Gastroesophageal sphincter (tissue), 4 donors: ENCODE measurements at regions not wholly inside any gene's neighbourhood (a gene's known extent, or its start where the extent isn't known, plus 50 kb on each side); places are given as distances from the start of the nearest gene placed in this dataset.

Experiments
- ATAC-seq: fragments of 150-250 bp; one replicate; pipeline ENCODE4 v1.9.1; 2016; ENCODE audit warnings: mild to moderate bottlenecking, moderate library complexity
- H3K27ac ChIP-seq, 4 donors: fragments of 200-600 bp; sonication (generic) in 3 of 4; 1 replicate in 3 of 4; 2 replicates in 1 of 4; pipeline ENCODE4 v1.5.1; 2016 to 2019
- H3K27me3 ChIP-seq: fragments of 200-600 bp; sonication (generic); one replicate; pipeline ENCODE4 v1.5.1; 2019
- H3K36me3 ChIP-seq, 2 donors: fragments of 200-600 bp; sonication (generic); one replicate each; pipeline ENCODE4 v1.5.1; 2019; ENCODE audit warnings: control low read depth in 1 of 2
- H3K4me1 ChIP-seq, 3 donors: fragments of 200-600 bp; sonication (generic); 1 replicate in 2 of 3; 2 replicates in 1 of 3; pipeline ENCODE4 v1.5.1; 2016 to 2019; ENCODE audit warnings: control low read depth in 2 of 3
- H3K4me3 ChIP-seq, 2 donors: fragments of 200-600 bp; sonication (generic); one replicate each; pipeline ENCODE4 v1.5.1; 2019; ENCODE audit warnings: mild to moderate bottlenecking in 1 of 2, moderate library complexity in 1 of 2
- H3K9me3 ChIP-seq, 3 donors: fragments of 200-600 bp; sonication (generic); one replicate each; pipeline ENCODE4 v1.5.1; 2017 to 2019; ENCODE audit warnings: control low read depth in 2 of 3
- CTCF ChIP-seq, 4 experiments: fragments of 200-600 bp in 2 of 4; fragments of 450-650 bp in 2 of 4; sonication (generic) in 1 of 4; IDR thresholded peaks; one replicate each; pipeline ENCODE4 v1.5.1; 2017 to 2019; ENCODE audit warnings: antibody characterized with exemption in 4 of 4, mild to moderate bottlenecking in 2 of 4, moderate library complexity in 2 of 4
- EP300 ChIP-seq: sonication (generic); formaldehyde crosslinking; IDR thresholded peaks from one replicate; pipeline ENCODE4 v1.6.1; 2017; ENCODE audit warnings: antibody characterized with exemption, mild to moderate bottlenecking
- POLR2A ChIP-seq, 2 donors: fragments of 450-650 bp; IDR thresholded peaks; one replicate each; pipeline ENCODE4 v1.6.1; 2017; ENCODE audit warnings: antibody characterized with exemption in 2 of 2, mild to moderate bottlenecking in 2 of 2, moderate library complexity in 1 of 2
- POLR2AphosphoS5 ChIP-seq: sonication (generic); formaldehyde crosslinking; IDR thresholded peaks from one replicate; pipeline ENCODE4 v1.6.1; 2017; ENCODE audit warnings: antibody characterized with exemption
- WGBS, 2 donors: methylation state at CpG; one replicate each; pipeline ENCODE4 v1.1.5; 2018; ENCODE audit warnings: low coverage in 1 of 2; 5-methylcytosine and 5-hydroxymethylcytosine counted together

GRCh38 chr6:106729841-106730240, 100.5 kb downstream of the QRSL1 start:
- ATAC-seq = no peak
- no peaks in the 10 kb centered on the region for H3K27me3 ChIP-seq
- H3K4me3 ChIP-seq = no peak overlapping the region
- peaks cover 0 to 8% (median 0%) of the 10 kb centered on the region in 3 donors for H3K4me1 ChIP-seq
- no peaks in the 10 kb centered on the region for H3K36me3 ChIP-seq
- no peak overlapping the region for H3K27ac ChIP-seq
- H3K9me3 ChIP-seq = no peaks in the 10 kb centered on the region
- WGBS, 2 donors = 57 to 81% methylated on average over 3 to 4 of the region's 4 CpGs
- TF ChIP-seq EP300 = no peak
- no peak for TF ChIP-seq CTCF (IDR thresholded peaks at IDR 0.05)
- TF ChIP-seq POLR2A (IDR thresholded peaks at IDR 0.05) = no peak
- no peak for TF ChIP-seq POLR2AphosphoS5

DNA sequence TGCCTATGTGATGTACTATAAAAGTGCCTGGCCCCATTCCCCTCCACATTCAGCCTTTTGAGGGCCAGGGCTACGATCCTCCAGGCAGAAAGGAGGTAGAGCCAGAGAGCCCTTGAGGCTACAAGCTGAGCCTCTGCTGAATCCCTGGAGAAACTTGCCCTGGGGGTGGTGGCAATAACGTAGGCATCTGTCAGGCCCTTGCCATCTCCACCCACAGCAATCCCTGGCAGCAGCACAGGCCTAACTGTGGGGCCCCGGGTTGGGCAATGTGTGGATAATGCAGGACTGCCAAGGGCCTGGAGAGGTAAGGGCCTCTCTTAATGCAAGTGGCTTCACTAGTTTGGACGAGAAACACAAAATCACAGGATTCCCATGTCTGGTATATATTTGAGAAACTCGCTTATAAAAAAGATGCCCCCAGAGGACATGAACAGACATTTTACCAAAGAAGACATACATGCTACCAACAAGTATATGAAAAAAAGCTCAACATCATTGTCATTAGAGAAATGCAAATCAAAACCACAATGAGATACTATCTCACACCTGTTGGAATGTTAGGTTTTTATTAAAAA, 99.0 kb downstream of the QRSL1 start:
- Histone ChIP-seq H3K4me3 (no peak overlapping the region), H3K4me1 (peaks cover 0 to 8% (median 0%) of the 10 kb centered on the region in 3 donors), H3K9me3 (no peaks in the 10 kb centered on the region), H3K27ac (no peak overlapping the region), H3K27me3 (no peaks in the 10 kb centered on the region), H3K36me3 (no peaks in the 10 kb centered on the region)
- WGBS, 2 donors = 90 to 100% methylated on average over 1 to 2 of the region's 5 CpGs
- ATAC-seq = no peak
- no peak for TF ChIP-seq CTCF (IDR thresholded peaks at IDR 0.05)
- no peak for TF ChIP-seq EP300
- TF ChIP-seq POLR2A (IDR thresholded peaks at IDR 0.05) = no peak
- TF ChIP-seq POLR2AphosphoS5 = no peak

DNA sequence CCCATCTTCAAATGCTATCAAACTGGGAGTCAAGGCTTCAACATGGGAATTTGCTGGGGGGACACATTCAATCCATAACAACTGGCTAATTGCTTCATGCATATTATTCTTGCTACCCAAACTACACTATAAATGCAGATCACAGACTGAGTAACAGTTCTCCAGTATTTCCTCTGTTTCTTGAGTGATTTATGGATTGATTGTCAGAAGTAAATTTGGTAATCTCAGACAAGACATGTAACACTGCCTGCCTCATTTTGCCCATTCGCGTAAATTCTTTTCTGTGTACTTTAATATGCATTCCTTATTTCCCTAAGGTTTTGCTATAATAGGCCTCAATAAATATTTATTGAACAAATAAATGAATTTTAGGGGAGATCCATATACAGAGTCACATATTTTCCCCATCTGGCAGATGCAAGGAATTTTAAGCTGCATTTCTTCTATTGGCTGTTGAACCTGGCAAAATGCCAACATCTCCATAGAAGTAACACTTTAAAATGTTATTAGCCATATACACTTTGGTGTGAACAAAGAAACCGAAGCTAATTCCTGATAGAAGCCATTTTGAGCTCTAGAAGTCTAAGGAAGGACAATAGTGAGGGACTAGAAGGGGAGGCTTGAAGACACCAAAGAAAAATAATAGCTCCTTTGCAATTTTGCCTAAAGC, 98.2 kb downstream of the QRSL1 start:
- no peak for TF ChIP-seq POLR2AphosphoS5
- TF ChIP-seq CTCF (IDR thresholded peaks at IDR 0.05) = no peak
- no peak for TF ChIP-seq POLR2A (IDR thresholded peaks at IDR 0.05)
- TF ChIP-seq EP300 = no peak
- H3K4me1 ChIP-seq = peaks cover 0 to 8% (median 0%) of the 10 kb centered on the region in 3 donors
- ATAC-seq = no peak
- no peaks in the 10 kb centered on the region for H3K9me3 ChIP-seq
- no peak overlapping the region for H3K4me3 ChIP-seq
- no peaks in the 10 kb centered on the region for H3K27me3 ChIP-seq
- H3K36me3 ChIP-seq = no peaks in the 10 kb centered on the region
- no peak overlapping the region for H3K27ac ChIP-seq
- 62 to 67% methylated on average over 3 of the region's 3 CpGs for WGBS, 2 donors

DNA sequence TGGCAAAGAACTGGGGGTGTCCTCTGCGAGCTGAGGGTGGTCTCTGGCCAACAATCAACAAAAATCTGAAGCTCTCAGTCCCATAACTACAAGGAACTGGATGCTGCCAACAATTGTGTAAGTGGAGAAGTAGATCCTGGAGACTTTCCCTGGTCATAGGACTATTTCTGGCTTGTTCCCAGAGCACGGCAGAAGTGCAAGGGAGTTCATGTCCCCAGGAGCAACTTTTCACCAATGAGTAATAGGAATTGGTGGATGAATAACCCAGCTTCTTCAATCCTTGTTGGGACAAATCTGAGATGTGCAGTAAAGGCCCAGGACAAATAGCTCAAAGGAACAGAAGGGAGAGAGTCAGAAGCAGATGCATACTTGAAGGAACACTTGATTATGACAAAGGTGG, 95.5 kb downstream of the QRSL1 start:
- no peak overlapping the region for H3K27ac ChIP-seq

More for the DNA sequence above, 95.5 kb downstream of the QRSL1 start:
- no peak for TF ChIP-seq POLR2AphosphoS5
- no peak for TF ChIP-seq CTCF (IDR thresholded peaks at IDR 0.05)
- no peak for TF ChIP-seq POLR2A (IDR thresholded peaks at IDR 0.05)
- no peak for TF ChIP-seq EP300
- 67% methylated on average over 1 of the region's 2 CpGs; no CpG with 5 or more reads in 1 of the 2 donors for WGBS, 2 donors
- H3K36me3 ChIP-seq = no peaks in the 10 kb centered on the region
- H3K4me3 ChIP-seq = no peak overlapping the region
- H3K27me3 ChIP-seq = no peaks in the 10 kb centered on the region
- H3K4me1 ChIP-seq = no peaks in the 10 kb centered on the region
- no peaks in the 10 kb centered on the region for H3K9me3 ChIP-seq
- no peak for ATAC-seq
